HG03571 (cell line): ENCODE measurements at regions not wholly inside any gene's neighbourhood (a gene's known extent, or its start where the extent isn't known, plus 50 kb on each side); places are given as distances from the start of the nearest gene placed in this dataset.

Source experiments
- ATAC-seq: cut with Tn5 transposase; IDR thresholded peaks from one replicate; pipeline ENCODE4 v1.9.1; 2021; ENCODE audit not compliant: unreplicated experiment

DNA sequence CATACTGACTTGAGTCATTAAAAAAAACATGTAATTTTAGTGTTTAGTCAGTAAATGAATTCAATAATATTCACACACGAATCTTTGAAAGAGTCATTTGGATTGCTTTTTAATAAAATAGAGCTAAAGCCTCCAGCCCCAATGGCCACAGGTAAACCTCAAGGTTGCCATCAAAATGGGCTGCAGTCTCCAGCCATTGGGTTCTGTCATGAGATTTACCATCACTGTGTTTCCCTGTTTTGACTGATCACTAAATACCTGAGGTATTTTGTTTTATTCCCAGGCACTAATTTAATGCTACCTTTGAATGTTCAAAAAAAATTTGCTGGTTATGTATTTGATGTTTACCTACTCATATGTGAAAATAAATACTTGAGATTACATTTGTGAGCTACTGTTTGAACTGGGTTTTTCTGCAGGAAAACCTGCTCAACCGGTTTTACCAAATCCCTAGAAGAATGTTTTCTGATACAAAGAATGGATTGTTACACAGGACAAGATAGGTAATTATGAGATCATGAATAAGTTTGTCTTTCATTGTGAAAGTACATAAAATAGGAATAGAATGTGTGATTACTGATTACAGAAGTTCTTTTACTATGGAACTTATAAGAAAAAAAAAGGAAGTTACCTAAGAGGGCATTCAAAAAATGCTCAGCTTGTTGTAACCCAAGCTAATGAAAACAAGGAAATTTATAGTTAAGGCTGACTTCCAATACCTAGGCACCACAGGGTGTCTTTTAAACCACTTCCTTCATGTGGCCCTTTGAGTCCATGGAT, 391.3 kb downstream of the EFNB2 start:
- no peak for ATAC-seq

DNA sequence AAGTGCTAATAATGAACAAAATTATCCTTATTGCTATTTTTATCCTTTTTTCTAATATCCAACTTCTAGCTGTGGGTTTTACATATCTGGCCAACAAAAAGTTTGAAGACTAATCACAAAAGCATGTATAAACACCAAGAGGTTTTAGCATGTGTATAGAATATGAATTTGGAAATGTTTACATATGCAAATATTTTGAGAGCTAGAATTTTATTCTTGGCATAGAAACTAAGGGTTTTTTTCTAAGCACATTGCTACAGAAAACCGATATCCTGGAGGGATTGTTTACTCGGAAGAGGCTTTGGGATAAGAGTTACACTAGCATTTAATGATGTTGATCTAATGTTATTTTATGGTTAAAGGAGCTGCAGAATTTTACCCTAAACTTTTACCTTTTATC, 392.1 kb downstream of the EFNB2 start:
- no peak for ATAC-seq

DNA sequence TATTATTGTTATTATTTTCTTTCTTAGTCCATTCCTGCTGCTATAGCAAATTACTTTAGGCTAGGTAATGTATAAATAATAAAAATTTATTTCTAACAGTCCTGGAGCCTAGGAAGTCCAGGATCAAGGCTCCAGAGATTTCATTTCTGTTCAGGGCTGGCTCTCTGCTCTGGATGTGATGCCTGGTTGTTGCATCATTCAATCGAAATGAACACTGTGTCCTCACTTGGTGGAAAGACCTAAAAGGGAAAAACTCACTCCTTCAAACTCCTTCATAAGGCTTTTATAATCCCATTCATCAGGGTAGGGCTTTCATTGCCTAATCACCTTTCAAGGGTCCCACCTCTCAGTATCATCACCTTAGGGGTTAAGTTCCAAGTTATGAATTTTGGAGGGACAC, 395.0 kb downstream of the EFNB2 start:
- no peak for ATAC-seq

DNA sequence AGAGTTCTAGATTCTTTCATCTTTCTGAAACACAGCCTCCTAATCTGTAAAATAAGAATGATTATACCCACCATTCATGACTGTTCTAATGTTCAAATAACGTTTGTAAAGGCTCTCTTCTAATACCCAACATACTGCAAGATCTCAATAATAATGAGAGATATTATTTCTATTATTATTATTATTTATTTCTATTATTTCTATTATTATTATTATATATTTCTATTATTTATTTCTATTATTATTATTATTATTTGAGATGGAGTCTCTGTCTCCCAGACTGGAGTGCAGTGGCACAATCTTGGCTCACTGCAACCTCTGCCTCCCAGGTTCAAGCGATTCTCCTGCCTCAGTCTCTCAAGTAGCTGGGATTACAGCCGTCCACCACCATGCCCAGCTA, 395.5 kb downstream of the EFNB2 start:
- no peak for ATAC-seq

DNA sequence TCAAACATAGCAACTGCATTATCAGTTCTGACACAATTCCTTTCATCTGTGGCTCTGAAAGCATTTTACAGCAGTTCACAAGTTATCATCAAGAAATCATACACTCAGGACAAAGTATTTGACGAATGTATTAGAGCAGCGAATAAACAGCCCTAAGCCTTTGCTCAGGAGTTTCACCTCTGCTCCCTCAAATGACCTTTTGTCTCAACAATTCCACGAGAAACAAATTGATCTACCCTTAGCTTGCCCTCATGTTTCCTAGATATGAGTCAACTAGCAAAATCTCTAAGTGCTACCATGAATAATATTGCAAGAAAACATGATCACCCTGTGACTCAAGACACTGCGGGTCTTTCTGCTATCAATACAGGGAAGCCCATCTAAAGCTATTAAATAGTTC, 396.1 kb downstream of the EFNB2 start:
- ATAC-seq = no peak

DNA sequence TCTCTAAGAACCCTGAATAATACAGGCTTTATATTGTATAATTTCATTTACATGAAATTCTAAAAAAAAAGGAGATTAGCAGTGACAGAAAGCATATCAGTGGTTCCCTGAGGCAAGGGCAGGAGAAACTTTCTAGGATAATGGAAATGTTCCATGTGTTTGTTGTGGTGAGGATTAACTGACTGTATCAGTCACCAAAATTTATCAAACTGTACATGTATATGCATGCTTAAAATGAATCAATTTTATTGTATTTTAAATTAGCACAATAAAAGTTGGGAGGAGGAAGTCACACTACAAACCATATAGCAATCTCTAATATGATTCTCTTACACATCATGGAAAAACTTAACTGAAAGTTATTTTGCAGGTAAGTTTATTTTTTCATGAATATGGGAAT, 396.8 kb downstream of the EFNB2 start:
- no peak for ATAC-seq

DNA sequence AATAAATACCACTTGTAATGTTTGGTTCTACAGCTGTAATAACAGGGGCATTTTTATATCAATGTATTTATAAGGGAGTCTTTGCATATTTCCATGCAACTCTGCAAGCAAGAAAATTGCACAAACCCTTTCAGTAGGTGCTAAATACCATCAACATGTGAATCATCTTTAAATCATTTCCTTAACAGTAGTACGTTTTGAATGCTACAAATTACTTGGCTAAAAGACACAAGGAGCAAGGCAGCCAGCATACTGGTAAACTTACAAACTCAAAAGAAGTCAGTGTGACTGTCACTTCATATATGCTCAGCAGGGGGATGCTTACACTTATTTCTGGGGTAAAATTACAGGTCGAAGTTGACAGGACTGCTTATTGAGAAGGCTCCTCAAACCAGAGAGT, 402.4 kb downstream of the EFNB2 start:
- ATAC-seq = no peak

DNA sequence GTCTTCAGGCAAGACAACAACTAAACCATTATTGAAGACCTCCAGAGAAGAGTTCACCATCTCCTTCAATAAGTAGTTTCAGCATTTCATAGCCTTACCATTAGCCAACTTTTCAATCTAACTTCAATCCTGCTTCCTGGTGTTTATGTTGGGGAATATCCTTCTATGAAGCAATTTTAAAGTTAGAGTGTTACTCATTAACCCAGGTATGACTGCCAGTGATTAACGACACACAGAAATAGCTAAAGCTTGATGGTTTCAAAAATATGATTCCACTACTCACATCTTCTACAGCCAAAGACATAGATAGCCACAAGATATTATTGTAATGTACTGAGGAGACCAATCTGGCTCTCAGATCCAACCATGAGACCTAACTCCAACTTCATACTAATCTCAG, 403.2 kb downstream of the EFNB2 start:
- ATAC-seq = no peak

DNA sequence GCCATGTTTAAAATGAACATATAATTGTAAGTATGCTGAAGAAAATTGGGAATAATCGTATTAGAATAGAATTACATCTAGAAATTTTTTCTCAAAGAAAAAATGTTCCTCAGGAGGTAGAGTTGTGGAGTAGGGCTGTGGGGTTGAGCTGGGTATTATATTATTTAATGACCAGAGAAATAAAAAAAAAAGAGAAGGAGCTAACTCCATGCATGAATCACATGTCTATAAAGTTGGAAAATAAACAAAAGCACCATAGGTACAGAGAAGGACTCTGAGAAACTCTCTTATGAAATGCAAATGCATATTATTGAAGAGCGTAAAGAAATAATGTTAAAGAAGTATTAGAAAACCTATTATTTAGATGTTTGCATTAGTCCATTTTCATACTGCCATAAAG, 405.5 kb downstream of the EFNB2 start:
- ATAC-seq = no peak

DNA sequence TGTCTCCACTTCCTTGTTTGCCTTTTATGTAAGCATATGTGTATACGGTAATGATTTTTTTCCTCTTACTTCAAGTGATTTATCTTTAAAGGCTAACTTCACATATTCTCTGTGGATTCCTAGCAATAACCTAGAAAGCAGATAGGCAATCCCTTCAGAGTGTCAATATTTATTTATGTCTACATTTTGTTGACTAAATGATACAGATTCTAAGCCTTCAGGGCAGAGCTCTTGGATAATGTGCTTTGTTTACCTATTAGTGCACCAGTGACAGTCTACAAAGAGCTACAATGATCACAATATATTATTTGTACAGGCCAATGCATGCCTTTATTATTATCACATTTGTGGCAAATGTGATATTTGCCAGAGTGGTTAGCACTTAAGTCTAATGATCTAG, 406.2 kb downstream of the EFNB2 start:
- no peak for ATAC-seq

DNA sequence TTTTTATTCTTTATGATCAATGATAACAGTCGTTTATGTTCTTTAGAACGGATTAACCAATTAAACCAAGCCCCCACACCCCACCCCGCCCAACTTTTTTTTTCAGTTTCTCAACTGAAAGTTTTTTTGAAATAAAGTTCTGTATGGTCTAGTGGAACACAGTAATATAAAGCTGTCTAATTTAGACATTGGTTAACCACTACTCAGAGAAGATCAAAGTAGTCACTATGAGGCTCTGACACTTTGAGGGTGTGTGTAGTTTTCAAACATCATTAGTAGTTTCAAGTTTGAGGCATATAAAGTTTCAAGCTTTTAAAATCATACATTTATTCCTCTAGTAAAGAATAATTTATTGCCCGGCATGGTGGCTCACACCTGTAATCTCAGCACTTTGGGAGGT, 413.2 kb downstream of the EFNB2 start:
- no peak for ATAC-seq

DNA sequence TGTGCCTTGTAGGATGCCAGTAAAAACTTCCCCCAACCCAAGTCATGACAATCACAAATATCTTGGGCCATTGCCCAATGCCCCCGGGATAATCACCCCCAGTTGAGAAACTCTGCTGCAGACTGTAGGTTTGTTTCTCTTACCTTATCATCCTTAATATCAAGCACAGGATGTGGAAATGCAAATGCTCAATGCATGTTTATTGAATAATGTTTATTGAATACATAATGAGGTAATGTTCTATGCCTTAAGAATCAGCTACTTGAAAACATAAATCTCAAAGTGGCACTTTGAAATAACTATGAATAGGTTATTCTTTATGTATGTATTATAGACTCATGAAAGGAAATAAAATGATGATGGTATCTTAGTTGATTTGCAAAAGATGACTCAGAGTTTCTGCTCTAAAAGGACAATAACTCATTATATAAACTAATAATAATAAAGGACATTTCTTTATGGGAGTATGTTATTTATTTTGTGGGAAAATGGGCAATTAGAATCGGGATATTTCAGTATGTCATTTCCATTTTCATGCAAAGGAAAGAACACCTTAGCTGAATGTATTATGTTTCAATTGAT, 414.2 kb downstream of the EFNB2 start:
- no peak for ATAC-seq

DNA sequence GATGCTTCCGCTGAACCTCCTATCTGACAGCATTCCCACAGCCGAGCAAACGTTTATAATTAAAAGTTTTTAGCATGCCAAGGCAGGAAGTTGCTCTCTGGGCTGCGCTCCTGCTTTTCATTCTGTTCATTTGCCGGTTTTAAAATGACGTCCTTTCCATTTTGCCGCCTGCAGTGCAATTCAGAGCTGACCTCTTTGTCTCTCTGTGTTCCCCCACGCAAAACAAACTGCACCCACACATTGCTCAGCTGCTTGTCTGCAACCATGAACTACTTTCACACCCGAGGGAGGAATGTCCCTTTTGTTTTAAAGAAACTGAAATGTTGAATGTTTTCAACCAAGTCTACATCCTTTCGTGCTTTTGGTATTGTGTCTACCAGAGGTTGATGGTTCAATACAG, 416.5 kb downstream of the EFNB2 start:
- no peak for ATAC-seq

DNA sequence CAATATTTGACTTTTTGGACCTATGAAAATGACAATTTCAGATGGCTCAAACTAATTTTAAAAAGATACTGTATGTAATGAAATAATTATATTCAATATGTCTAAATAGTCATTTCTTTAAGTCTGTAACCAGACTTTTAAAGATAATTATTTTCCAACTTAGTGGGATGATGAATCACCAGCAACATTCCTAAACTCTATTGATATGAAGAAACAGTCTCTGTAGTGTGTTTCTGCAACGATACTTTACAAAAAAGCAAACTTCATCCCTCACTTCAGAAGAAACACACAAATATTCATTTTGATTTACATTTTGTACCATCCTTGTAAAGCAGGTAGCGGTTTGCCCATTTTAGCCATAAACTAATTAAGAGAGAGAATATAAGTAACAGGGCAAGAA, 417.4 kb downstream of the EFNB2 start:
- no peak for ATAC-seq

DNA sequence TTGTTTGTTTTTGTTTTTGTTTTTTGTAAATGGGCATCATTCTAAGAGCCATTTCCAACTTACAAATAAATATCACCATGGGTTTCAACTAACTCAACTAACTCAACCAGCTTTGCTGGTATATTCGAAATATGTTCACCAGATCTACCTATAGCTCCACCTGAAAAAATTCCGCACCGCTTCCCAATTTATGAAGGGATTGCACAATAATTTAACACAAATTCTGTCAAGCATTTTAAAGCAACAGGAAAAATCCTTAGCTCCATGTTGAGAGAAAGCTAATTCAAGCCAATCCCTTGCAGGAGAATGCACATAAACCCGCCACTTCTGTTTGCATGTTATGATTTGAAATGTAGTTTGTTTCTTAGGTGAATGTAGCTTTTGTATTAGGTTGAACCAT, 417.8 kb downstream of the EFNB2 start:
- no peak for ATAC-seq

DNA sequence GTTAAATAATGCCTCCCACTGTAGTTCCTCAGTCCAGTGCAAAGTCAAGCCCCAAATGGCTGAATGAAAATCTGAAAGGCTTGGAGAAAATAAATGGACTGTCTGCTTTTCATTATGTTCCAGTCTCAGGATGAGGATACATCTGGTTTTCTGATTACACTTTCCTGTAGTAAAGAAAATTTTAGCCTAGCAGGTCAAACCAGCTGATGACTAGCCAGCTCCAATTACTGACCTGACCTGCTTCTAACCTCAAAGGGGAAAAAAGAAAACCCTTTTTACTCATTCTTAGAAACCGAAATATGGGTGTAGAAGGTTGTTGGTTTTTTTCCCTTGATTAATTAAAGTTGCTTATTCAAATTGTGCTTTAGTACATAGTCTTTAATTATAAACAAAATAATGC, 418.4 kb downstream of the EFNB2 start:
- no peak for ATAC-seq

DNA sequence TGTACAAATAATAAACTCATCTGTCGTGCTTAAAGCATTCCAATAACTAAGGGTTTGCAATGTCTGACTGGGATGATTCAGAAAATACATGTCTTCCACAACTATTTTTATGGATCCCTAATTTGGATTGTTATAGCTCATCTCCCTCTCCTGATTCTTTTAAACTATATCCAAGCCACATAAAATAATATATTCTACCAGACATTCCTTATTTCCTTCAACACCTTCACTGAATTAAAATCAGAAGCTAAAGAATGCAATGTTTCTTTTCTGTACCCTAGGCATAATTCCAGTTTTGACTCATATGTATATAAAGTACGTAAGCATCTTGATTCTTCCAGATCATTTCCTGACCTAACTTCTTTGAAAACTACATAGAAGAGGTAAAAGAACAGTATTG, 420.4 kb downstream of the EFNB2 start:
- ATAC-seq = no peak

DNA sequence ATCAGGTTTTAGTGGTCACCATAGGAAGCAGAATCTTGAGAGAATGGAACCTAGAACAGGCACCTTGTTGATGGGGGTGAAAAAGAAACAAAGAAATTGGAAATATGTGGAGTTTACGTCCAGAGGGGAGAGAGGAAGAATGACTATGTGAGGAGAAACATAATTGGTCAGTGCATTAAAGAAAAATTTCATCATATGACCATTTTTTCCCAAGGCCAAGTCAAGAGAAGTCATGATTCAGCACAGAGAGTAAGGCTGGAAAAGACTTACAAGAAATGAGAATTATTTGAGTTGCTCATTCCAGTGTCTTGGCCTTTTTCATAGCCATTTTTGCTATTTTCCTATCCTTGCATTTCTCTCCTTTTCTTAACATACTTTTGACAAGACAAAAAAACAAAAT, 421.7 kb downstream of the EFNB2 start:
- no peak for ATAC-seq

DNA sequence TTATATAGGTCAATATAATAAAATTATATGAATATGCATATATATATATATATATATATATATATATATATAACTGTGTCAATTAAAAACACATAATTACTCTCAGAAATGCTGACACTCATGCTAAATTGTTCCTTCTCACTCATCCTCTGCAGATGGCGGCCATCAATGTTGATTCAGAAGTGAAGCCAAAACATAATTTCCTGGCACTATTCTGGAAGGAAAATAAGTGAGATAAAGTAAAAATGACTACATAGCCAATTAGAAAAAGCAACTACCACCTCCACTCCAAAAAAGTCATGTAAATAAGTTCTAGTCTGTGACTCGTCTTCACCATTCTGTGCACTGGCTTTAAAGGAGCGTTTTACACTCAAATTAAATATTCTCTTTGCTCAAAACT, 423.3 kb downstream of the EFNB2 start:
- ATAC-seq = no peak

DNA sequence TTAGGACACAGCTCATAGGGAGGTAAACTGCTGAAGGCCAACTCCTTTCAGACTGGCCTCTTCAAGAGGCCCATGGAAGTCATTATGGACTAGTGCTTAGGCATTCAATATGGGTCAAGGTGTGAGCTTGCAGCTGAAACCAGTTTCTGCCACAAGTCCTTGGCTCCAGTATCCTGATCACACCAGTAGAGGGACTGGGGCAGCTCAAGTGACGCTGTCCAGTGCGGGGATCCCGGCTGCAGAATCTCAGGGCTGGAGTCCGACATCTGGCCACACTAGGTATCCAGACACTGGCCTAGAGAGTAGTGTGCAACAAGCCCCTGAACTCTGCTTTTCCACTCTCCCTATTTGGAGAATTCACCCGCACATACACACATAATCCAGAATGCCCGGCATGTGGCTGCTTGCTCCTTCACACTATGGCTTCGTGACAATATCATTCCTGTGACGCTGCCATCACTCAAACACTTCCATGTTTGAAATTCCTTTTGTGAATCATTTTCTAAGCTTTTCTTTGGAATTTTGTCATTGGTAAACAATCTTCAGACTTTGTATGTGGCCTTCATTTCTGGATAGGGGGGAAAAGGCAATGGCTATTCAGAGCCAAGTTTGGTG, 425.1 kb downstream of the EFNB2 start:
- ATAC-seq = no peak

DNA sequence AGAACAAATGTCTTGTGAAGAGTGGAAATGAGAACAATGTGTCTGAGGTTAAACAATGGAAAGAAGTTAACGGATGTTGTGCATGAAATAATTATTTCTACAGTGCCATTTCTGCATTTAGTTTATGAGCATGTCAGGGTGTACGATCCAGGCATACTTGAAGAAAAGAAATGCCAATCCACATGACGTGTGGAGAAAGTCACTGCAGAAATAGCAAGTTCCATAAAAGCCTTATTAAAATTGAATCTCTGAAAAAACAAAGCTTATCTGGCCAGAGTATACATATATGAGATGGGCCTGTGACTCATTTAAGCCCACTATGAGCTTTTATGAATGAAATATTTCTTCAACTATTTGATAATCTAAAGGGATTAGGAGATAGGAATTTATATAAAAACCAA, 426.1 kb downstream of the EFNB2 start:
- no peak for ATAC-seq

DNA sequence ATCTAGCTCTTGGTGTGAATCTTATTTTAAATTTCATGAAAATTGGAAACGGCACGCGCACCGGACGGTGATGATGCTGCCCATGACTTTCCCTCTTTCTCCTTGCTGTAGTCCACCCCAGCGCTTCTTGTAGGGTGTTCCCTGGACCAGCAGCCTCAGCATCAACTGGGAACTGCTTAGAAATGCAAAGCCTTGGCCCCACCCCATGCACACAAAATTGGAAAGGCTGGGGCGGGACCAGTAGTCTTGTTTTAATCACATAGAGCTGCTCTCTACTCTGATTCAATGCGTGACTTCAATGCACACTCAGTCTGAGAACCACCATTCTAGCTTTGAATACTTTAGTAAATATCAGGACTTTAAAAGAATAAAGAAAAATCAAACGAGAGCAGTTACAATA, 427.1 kb downstream of the EFNB2 start:
- no peak for ATAC-seq

DNA sequence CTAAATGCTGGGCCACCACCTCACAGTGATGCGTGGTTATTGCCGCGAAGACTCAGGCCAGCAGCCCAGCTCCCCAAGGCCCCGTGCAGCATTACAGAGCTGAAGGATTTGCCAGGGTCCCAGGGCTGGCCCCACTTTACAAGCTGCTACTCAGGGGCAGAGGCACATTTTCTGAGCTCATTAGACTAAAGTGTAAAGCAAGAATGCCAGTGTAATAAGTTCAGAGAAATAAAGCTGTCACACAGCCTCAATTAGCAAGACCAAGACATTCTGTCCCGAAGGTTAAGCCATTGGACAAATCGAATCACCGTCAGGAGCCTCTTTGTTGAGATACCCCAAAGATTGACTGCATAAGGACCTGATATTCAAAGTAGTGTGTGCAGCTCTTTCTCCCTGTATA, 428.4 kb downstream of the EFNB2 start:
- ATAC-seq = no peak
